ENCODE measurements at regions not wholly inside any gene's neighbourhood (a gene's known extent, or its start where the extent isn't known, plus 50 kb on each side); places are given as distances from the start of the nearest gene placed in this dataset.

DNA sequence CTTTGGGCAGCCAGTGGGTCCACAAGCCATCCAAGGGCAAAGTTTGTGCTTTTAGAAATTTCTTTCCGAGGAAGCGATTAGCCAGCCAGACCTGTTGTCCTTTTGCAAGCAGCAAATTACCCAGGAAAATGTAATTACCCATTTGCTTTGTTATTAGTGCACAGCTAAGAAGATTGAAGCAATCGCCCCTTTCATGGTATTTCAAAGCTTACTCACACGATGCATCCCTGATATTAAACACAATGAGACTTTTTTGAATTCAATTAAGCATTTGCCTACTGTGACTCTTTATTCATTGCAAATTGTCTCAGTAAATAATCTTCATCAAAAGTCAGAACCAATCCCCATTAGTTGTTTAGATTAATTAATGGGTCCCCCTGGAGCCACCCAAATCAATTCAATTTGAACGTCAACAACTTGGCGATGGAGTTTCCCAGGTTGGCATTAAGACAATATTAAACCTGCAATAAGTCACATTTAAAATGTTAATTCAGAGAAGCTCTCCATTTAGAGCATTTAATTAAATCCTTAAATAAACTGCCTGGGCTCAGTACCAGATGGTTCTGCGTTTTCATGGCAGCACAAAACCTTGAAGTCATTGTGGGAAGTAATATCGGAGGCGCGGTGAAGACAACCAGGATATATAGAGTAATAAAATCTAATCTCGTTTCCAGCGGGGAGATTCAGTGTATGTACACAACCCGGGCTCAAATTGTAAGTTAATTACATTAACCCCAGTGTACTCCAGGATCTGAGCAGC is 366.2 kb upstream of the TNRC6C start:
- no peaks in the 10 kb centered on the region for H3K36me3 Mint-ChIP-seq (ENCODE audit: low read depth)
- no peak for DNase-seq (ENCODE audit: low read depth, low spot score)
- H3K4me1 Mint-ChIP-seq, result peaks cover 15% of the 10 kb centered on the region
- no peak overlapping the region for H3K4me3 Mint-ChIP-seq
- TF ChIP-seq, protein P1, sequence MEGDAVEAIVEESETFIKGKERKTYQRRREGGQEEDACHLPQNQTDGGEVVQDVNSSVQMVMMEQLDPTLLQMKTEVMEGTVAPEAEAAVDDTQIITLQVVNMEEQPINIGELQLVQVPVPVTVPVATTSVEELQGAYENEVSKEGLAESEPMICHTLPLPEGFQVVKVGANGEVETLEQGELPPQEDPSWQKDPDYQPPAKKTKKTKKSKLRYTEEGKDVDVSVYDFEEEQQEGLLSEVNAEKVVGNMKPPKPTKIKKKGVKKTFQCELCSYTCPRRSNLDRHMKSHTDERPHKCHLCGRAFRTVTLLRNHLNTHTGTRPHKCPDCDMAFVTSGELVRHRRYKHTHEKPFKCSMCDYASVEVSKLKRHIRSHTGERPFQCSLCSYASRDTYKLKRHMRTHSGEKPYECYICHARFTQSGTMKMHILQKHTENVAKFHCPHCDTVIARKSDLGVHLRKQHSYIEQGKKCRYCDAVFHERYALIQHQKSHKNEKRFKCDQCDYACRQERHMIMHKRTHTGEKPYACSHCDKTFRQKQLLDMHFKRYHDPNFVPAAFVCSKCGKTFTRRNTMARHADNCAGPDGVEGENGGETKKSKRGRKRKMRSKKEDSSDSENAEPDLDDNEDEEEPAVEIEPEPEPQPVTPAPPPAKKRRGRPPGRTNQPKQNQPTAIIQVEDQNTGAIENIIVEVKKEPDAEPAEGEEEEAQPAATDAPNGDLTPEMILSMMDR (conservative IDR thresholded peaks at IDR 0.05), result no peak
- peaks cover 4% of the 10 kb centered on the region for H3K9me3 Mint-ChIP-seq
- no peaks in the 10 kb centered on the region for H3K27me3 Mint-ChIP-seq (ENCODE audit: low read depth)
- no peak overlapping the region for H3K27ac Mint-ChIP-seq (ENCODE audit: unreplicated experiment)

DNA sequence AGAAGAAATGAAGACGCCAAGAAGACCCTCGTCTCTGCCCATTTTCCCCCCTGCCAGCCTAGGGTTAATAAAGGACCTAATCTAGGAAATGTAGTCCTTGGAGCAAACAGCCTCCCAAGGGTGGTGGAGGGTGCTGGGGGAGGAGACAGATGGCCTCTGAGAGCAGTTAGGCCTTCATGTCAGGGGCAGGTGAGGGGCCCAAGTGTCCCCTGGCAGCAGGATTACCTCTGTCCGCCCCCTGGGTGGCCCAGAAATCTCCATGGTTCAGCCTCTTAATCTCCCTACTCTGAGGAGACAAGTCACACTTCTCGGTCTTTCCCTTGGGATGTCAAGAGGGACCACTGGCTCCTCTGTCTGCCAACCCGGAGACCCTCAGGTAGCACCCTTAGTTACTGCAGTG is 365.4 kb upstream of the TNRC6C start:
- H3K4me3 Mint-ChIP-seq, result no peak overlapping the region
- no peak overlapping the region for H3K27ac Mint-ChIP-seq (ENCODE audit: unreplicated experiment)
- no peaks in the 10 kb centered on the region for H3K27me3 Mint-ChIP-seq (ENCODE audit: low read depth)
- no peak for DNase-seq (ENCODE audit: low read depth, low spot score)
- H3K9me3 Mint-ChIP-seq, result no peaks in the 10 kb centered on the region
- no peaks in the 10 kb centered on the region for H3K36me3 Mint-ChIP-seq (ENCODE audit: low read depth)
- TF ChIP-seq, protein P1 (conservative IDR thresholded peaks at IDR 0.05), result no peak
- peaks cover 20% of the 10 kb centered on the region for H3K4me1 Mint-ChIP-seq

GRCh38 chr17:77594416-77595209 is 363.9 kb upstream of the TNRC6C start:
- DNase-seq (ENCODE audit: low read depth, low spot score), result no peak
- TF ChIP-seq, protein P1 (conservative IDR thresholded peaks at IDR 0.05), result no peak
- Mint-ChIP-seq H3K36me3 (ENCODE audit: low read depth) (no peaks in the 10 kb centered on the region), H3K4me1 (peaks cover 20% of the 10 kb centered on the region), H3K27ac (ENCODE audit: unreplicated experiment) (no peak overlapping the region), H3K27me3 (ENCODE audit: low read depth) (no peaks in the 10 kb centered on the region), H3K9me3 (no peaks in the 10 kb centered on the region), H3K4me3 (no peak overlapping the region)

GRCh38 chr17:77596491-77597417 is 361.7 kb upstream of the TNRC6C start:
- Mint-ChIP-seq H3K27me3 (ENCODE audit: low read depth) (no peaks in the 10 kb centered on the region), H3K4me3 (no peak overlapping the region), H3K36me3 (ENCODE audit: low read depth) (no peaks in the 10 kb centered on the region), H3K9me3 (no peaks in the 10 kb centered on the region), H3K27ac (ENCODE audit: unreplicated experiment) (no peak overlapping the region), H3K4me1 (peaks cover 20% of the 10 kb centered on the region)
- TF ChIP-seq, protein P1 (conservative IDR thresholded peaks at IDR 0.05), result no peak
- DNase-seq (ENCODE audit: low read depth, low spot score), result no peak

All from neural crest cell (in vitro differentiated cells).